Stomach (tissue), 8 donors: ENCODE measurements at regions not wholly inside any gene's neighbourhood (a gene's known extent, or its start where the extent isn't known, plus 50 kb on each side); places are given as distances from the start of the nearest gene placed in this dataset.
A peak's percentile ranks its signal among the peaks of the same experiment; 100 is the strongest.

ENCODE experiments used
- DNase-seq, 2 donors: peaks; one replicate each; pipeline versions ENCODE4 v3.0.0 to v3.0.0-alpha.2; 2013 to 2019
- H3K27ac ChIP-seq, 5 donors: fragments of 200-600 bp in 4 of 5; sonication (generic) in 4 of 5; one replicate each; pipeline ENCODE4 v1.5.1; 2013 to 2019; ENCODE audit warnings: mild to moderate bottlenecking in 1 of 5, moderate library complexity in 1 of 5
- H3K27me3 ChIP-seq, 3 donors: fragments of 200-600 bp; sonication (generic); one replicate each; pipeline ENCODE4 v1.5.1; 2017 to 2019; ENCODE audit warnings: mixed run types in 1 of 3
- H3K36me3 ChIP-seq, 4 donors: fragments of 200-600 bp; sonication (generic); 1 replicate in 3 of 4; 2 replicates in 1 of 4; pipeline ENCODE4 v1.5.1; 2016 to 2019
- H3K4me1 ChIP-seq, 4 donors: fragments of 200-600 bp; sonication (generic); one replicate each; pipeline ENCODE4 v1.5.1; 2016 to 2019
- H3K4me3 ChIP-seq, 4 donors: fragments of 200-600 bp; sonication (generic) in 3 of 4; one replicate each; pipeline ENCODE4 v1.5.1; 2016 to 2019; ENCODE audit warnings: mild to moderate bottlenecking in 1 of 4
- H3K9me3 ChIP-seq, 4 donors: fragments of 200-600 bp; sonication (generic); one replicate each; pipeline ENCODE4 v1.5.1; 2016 to 2019
- CTCF ChIP-seq, 7 experiments: fragments of 450-650 bp in 4 of 7; fragments of 200-600 bp in 3 of 7; sonication (generic) in 3 of 7; IDR thresholded peaks; one replicate each; pipeline ENCODE4 v1.5.1; 2016 to 2019; ENCODE audit warnings: antibody characterized with exemption in 7 of 7, control low read depth in 2 of 7, mild to moderate bottlenecking in 1 of 7
- EP300 ChIP-seq: sonication (generic); formaldehyde crosslinking; IDR thresholded peaks from one replicate; pipeline ENCODE4 v1.6.1; 2017; ENCODE audit warnings: antibody characterized with exemption
- POLR2A ChIP-seq, 4 donors: fragments of 450-650 bp; IDR thresholded peaks; one replicate each; pipeline ENCODE4 v1.6.1; 2016; ENCODE audit warnings: antibody characterized with exemption in 4 of 4, control low read depth in 2 of 4, mild to moderate bottlenecking in 1 of 4, moderate library complexity in 1 of 4
- POLR2AphosphoS5 ChIP-seq, 3 donors: sonication (generic); formaldehyde crosslinking; IDR thresholded peaks; one replicate each; pipeline ENCODE4 v1.6.1; 2016; ENCODE audit warnings: antibody characterized with exemption in 3 of 3
- WGBS, 5 donors: extraction: QIAGEN DNeasy Blood & Tissue Kit in 3 of 5; methylation state at CpG; one replicate each; pipeline versions ENCODE4 v1.1.5 to v1.1.7; 2013 to 2018; 5-methylcytosine and 5-hydroxymethylcytosine counted together
- intact Hi-C: fragments of 100-400 bp; cut with DNase I; formaldehyde crosslinking; loops from one replicate; pipeline ENCODE4 v1.15.1; 2023; ENCODE audit warnings: low total_unique reads
- small RNA-seq, 4 donors: library from RNA; depleted of rRNA; stranded (forward); fragments of <200 nt; gene quantifications; one replicate each; pipeline ENCODE3, GENCODE V24; 2016
- donor health status: healthy with polysubstance abuse.
- donor health status: Bipolar disorder and iron deficiency.
- donor health status: healthy.

- no peak for DNase-seq
- H3K4me3 ChIP-seq = no peak overlapping the region
- intact Hi-C loops = no loop called here
- no peak overlapping the region for H3K27ac ChIP-seq
- 45 to 59% (median 52%) methylated on average over 4 to 6 of the region's 6 CpGs for WGBS, 5 donors
- no peaks in the 10 kb centered on the region for H3K36me3 ChIP-seq
- TF ChIP-seq POLR2A (IDR thresholded peaks at IDR 0.05) = no peak
- TF ChIP-seq CTCF (IDR thresholded peaks at IDR 0.05) = no peak
- no peak for TF ChIP-seq POLR2AphosphoS5 (IDR thresholded peaks at IDR 0.05)
- TF ChIP-seq EP300 = no peak
- no peaks in the 10 kb centered on the region for H3K27me3 ChIP-seq
- no peaks in the 10 kb centered on the region for H3K9me3 ChIP-seq
- H3K4me1 ChIP-seq = no peaks in the 10 kb centered on the region
These were observed 58.2 kb upstream of the SLC25A33 start for GRCh38 chr1:9481048-9481447.

GRCh38 chr1:9482403-9482802 is 56.9 kb upstream of the SLC25A33 start:
- DNase-seq = no peak
- WGBS, 5 donors = 88 to 93% (median 90%) methylated on average over 9 of the region's 9 CpGs
- intact Hi-C loops = no loop called here
- TF ChIP-seq CTCF (IDR thresholded peaks at IDR 0.05) (no peak), POLR2A (IDR thresholded peaks at IDR 0.05) (no peak), EP300 (no peak), POLR2AphosphoS5 (IDR thresholded peaks at IDR 0.05) (no peak)
- no peaks in the 10 kb centered on the region for H3K27me3 ChIP-seq
- H3K9me3 ChIP-seq = no peaks in the 10 kb centered on the region
- no peaks in the 10 kb centered on the region for H3K36me3 ChIP-seq
- no peak overlapping the region for H3K4me3 ChIP-seq
- H3K4me1 ChIP-seq = no peaks in the 10 kb centered on the region
- no peak overlapping the region for H3K27ac ChIP-seq

DNA sequence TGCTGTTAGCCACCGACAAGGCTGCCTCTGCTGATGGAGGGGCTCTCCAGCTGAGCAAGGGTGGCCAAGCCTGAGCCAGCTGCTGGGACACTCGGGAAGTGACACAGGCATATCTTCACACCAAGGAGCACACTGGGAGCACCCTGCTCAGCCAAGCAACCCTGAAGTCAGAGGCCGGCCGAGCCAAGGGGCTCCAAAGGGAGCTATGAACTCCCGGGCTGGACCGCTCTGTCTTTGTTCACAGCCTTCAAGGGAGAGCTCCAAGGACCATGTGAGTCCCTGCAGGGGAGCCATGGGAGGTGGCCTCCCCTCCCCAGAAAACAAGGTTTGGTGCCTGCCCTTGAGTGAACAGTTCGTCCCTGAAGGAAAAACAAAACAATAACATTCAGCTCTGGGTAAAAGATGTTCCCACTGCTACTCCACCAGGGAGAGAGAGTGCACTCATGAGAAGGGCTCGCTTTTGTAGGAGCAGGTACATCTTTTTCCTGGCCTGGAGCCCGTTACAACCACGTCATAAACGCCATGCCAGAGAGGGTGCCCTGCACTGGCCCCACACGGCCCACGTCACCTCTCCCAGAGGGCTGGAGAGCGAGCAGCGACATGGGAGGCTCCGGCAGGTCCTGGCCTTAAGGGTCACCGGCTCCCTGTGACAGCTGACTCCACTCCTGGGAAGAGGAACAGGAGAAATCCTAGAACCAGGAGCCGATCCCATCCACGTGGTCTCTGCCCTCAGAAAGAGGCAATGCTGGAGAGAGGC is 56.3 kb upstream of the SLC25A33 start:
- no peak for TF ChIP-seq CTCF (IDR thresholded peaks at IDR 0.05)
- H3K4me3 ChIP-seq = no peak overlapping the region
- 79 to 85% (median 84%) methylated on average over 15 to 19 of the region's 19 CpGs for WGBS, 5 donors
- H3K36me3 ChIP-seq = no peaks in the 10 kb centered on the region
- H3K27me3 ChIP-seq = no peaks in the 10 kb centered on the region
- H3K4me1 ChIP-seq = no peaks in the 10 kb centered on the region
- intact Hi-C loops = no loop called here
- no peak for DNase-seq
- H3K9me3 ChIP-seq = no peaks in the 10 kb centered on the region
- no peak overlapping the region for H3K27ac ChIP-seq

DNA sequence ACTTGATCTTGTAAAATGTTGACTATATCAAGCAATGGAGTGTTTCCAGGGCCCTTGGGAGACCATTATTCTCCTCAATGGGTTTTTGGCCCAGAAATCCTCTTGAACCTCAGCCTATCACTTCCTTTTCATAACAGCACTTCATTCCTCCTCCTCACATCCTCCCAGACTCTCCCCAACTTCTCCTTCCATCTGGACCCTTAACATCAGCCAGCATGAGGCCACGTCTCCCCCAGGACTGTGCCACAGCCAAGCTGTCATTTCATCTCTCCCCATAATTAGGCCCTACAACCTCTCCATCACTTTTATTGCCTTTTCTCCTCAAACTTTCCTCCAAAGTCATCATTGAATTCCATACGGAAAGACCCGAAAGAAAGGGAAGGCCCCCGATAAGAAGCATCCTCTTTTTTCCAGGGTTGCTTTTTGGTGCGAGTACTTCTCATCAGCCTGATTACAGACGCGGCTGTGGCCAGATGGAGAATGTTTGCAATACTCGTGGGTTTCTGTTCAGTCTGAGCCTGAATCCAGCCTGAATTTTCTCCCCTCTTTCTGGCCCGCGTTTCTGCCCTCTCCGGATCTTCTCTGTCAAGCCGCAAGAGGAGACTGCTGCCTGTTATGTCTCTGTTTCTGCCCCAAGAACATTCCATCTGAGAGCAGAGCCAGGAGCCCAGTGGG is 52.7 kb upstream of the SLC25A33 start:
- Histone ChIP-seq H3K9me3 (no peaks in the 10 kb centered on the region), H3K27ac (no peak overlapping the region), H3K4me1 (peaks cover 0 to 5% (median 0%) of the 10 kb centered on the region in 4 donors), H3K4me3 (no peak overlapping the region), H3K27me3 (no peaks in the 10 kb centered on the region), H3K36me3 (no peaks in the 10 kb centered on the region)
- WGBS, 5 donors = 75 to 79% (median 75%) methylated on average over 12 of the region's 12 CpGs
- intact Hi-C loops = no loop called here
- peak in 1 of 2 donors; percentile 58 for DNase-seq
- TF ChIP-seq EP300 = no peak
- no peak for TF ChIP-seq CTCF (IDR thresholded peaks at IDR 0.05)
- TF ChIP-seq POLR2A (IDR thresholded peaks at IDR 0.05) = no peak
- TF ChIP-seq POLR2AphosphoS5 (IDR thresholded peaks at IDR 0.05) = no peak

Small RNA genes in the stretch of these regions (small RNA-seq; reads per million reads assigned to genes)
- gene RNA5SP40 = 0 reads per million in 4 donors
